ENCODE measurements at regions not wholly inside any gene's neighbourhood (a gene's known extent, or its start where the extent isn't known, plus 50 kb on each side); places are given as distances from the start of the nearest gene placed in this dataset. TPM values are rescaled to one million over a fixed set of nuclear protein-coding genes. Genes with fewer than 3 reads are reported as not detected.

- Histone ChIP-seq H3K9me3 (ENCODE audit: control insufficient read depth in 1 of 2, low read length in 2 of 2) (no peaks in the 10 kb centered on the region), H3K36me3 (ENCODE audit: insufficient read depth, low read length) (no peaks in the 10 kb centered on the region), H3K4me1 (ENCODE audit: insufficient read depth, low read length) (no peaks in the 10 kb centered on the region), H3K27me3 (ENCODE audit: insufficient read depth, low read length) (no peaks in the 10 kb centered on the region), H3K4me3 (ENCODE audit: low read length in 2 of 2) (no peak overlapping the region), H3K27ac (ENCODE audit: low read depth, low read length) (no peak overlapping the region)
- intact Hi-C loops (cut with micrococcal nuclease) = no loop called here
- ChIA-PET CTCF (ENCODE audit: partially characterized antibody) (no interaction called here), POLR2A (ENCODE audit: partially characterized antibody) (no interaction called here)
- Mint-ChIP-seq H3K4me3 (no peak overlapping the region), H3K9me3 (peaks cover 6 to 32% (median 21%) of the 10 kb centered on the region in 8 donors), H3K27ac (no peak overlapping the region), H3K36me3 (peaks cover 0 to 2% of the 10 kb centered on the region in 2 donors), H3K27me3 (peaks cover 1 to 4% of the 10 kb centered on the region in 2 donors), H3K4me1 (peaks cover 0 to 3% (median 0%) of the 10 kb centered on the region in 4 donors)
- no peak for DNase-seq
Measured at GRCh38 chr3:159937561-159938166, 51.0 kb upstream of the IL12A start.

- no peak for DNase-seq
- Mint-ChIP-seq H3K9me3 (peaks cover 6 to 24% (median 12%) of the 10 kb centered on the region in 8 donors), H3K27me3 (peaks cover 5 to 6% of the 10 kb centered on the region in 2 donors), H3K36me3 (peaks cover 0 to 2% of the 10 kb centered on the region in 2 donors), H3K4me3 (no peak overlapping the region), H3K4me1 (peaks cover 0 to 3% (median 0%) of the 10 kb centered on the region in 4 donors), H3K27ac (no peak overlapping the region)
- POLR2A ChIA-PET (ENCODE audit: partially characterized antibody) = no interaction called here
- CTCF ChIA-PET (ENCODE audit: partially characterized antibody) = no interaction called here
- Histone ChIP-seq H3K4me1 (ENCODE audit: insufficient read depth, low read length) (no peaks in the 10 kb centered on the region), H3K27me3 (ENCODE audit: insufficient read depth, low read length) (no peaks in the 10 kb centered on the region), H3K9me3 (ENCODE audit: control insufficient read depth in 1 of 2, low read length in 2 of 2) (no peaks in the 10 kb centered on the region), H3K4me3 (ENCODE audit: low read length in 2 of 2) (no peak overlapping the region), H3K27ac (ENCODE audit: low read depth, low read length) (no peak overlapping the region), H3K36me3 (ENCODE audit: insufficient read depth, low read length) (no peaks in the 10 kb centered on the region)
- intact Hi-C loops (cut with micrococcal nuclease) = no loop called here
Measured at GRCh38 chr3:159938714-159939113, 49.9 kb upstream of the IL12A start.

Small RNAs in the stretch of these regions (microRNA-seq; reads per million reads assigned to microRNA genes)
- gene MIR3919 (ENCODE audit: borderline microRNAs expressed, borderline number of aligned reads, borderline replicate concordance) = not detected

Measured in CD4-positive, alpha-beta memory T cell (primary cell).